ENCODE measurements at regions not wholly inside any gene's neighbourhood (a gene's known extent, or its start where the extent isn't known, plus 50 kb on each side); places are given as distances from the start of the nearest gene placed in this dataset.

DNA sequence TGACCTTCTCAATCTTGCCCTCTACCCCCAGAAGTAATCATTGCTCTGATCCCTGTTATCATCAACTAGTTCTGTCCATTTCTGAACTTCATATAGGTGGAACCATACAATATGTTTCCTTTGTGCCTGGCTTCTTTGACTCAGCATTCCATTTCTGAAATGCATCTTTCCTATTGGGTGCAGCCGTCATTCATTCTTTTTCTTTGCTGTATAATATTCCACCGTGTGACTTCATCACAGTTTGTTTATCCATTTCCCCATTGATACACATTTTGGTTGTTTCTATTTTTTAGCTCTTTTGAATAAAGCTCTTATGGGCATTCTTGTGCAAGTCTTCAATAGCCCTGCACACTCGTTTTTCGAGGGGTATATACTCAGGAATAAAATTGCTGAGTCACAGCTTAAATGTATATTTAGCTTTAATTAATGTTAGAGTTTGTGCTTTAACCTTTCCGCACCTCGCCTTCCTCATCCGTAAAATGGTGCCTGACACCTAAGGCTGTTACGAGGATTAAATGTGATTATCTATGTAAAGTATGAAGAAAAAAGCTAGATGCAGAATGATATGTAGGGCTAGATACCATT, 491.6 kb downstream of the MIAT start:
- TF ChIP-seq, protein P1, sequence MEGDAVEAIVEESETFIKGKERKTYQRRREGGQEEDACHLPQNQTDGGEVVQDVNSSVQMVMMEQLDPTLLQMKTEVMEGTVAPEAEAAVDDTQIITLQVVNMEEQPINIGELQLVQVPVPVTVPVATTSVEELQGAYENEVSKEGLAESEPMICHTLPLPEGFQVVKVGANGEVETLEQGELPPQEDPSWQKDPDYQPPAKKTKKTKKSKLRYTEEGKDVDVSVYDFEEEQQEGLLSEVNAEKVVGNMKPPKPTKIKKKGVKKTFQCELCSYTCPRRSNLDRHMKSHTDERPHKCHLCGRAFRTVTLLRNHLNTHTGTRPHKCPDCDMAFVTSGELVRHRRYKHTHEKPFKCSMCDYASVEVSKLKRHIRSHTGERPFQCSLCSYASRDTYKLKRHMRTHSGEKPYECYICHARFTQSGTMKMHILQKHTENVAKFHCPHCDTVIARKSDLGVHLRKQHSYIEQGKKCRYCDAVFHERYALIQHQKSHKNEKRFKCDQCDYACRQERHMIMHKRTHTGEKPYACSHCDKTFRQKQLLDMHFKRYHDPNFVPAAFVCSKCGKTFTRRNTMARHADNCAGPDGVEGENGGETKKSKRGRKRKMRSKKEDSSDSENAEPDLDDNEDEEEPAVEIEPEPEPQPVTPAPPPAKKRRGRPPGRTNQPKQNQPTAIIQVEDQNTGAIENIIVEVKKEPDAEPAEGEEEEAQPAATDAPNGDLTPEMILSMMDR (optimal IDR thresholded peaks at IDR 0.05 in 1 of 3, IDR thresholded peaks at IDR 0.05 in 1 of 3, conservative IDR thresholded peaks at IDR 0.05 in 1 of 3; ENCODE audit: extremely low read depth in 1 of 3, insufficient read depth in 2 of 3, low read length in 3 of 3), result no peak
- no peak for TF ChIP-seq EZH2 (IDR thresholded peaks at IDR 0.05; ENCODE audit: low read length)

Data from keratinocyte (primary cell).